CD4-positive, alpha-beta T cell treated with Interleukin-12 subunit alpha and Interleukin-12 subunit beta, for 1 hour (primary cell): ENCODE measurements at regions not wholly inside any gene's neighbourhood (a gene's known extent, or its start where the extent isn't known, plus 50 kb on each side); places are given as distances from the start of the nearest gene placed in this dataset.
"Not testable (repeated sequence)": the region's sequence is repeated elsewhere in the genome, so short reads cannot be mapped to it uniquely, and the experiment has no call there.

ENCODE experiments used
- DNase-seq: peaks from one replicate; pipeline ENCODE4 v3.0.0-alpha.2; 2020

DNA sequence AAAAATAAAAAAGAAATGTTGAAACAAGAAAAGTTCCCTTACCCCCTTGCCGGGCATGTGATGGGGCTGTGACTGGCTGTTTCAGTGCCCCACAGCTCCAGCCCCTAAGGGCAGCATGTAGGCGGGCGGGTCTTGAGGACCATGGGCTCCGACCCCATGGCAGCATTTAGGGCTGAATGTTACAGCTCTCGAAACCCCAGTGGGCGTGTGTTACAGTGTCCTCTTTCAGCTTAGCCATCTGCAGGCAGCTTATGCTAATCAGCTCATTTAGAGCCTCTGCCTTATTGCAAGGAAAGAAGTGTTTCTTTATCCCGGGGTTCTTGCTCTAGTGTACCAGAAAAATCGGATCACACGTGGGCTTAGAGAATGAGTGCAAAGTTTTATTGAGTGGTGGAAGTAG is 497.4 kb upstream of the CYLC2 start:
- DNase-seq, result no peak

DNA sequence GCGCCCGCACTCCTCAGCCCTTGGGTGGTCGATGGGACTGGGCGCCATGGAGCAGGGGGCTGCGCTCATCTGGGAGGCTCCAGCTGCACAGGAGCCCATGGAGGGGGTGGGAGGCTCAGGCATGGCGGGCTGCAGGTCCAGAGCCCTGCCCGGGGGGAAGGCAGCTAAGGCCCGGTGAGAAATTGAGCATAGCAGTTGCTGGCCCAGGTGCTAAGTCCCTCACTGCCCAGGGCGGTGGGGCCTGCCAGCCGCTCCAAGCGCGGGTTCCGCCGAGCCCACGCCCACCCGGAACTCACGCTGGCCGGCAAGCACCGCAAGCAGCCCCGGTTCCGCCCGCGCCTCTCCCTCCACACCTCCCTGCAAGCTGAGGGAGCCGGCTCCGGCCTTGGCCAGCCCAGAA is 508.2 kb upstream of the CYLC2 start:
- DNase-seq, result not testable (repeated sequence)

DNA sequence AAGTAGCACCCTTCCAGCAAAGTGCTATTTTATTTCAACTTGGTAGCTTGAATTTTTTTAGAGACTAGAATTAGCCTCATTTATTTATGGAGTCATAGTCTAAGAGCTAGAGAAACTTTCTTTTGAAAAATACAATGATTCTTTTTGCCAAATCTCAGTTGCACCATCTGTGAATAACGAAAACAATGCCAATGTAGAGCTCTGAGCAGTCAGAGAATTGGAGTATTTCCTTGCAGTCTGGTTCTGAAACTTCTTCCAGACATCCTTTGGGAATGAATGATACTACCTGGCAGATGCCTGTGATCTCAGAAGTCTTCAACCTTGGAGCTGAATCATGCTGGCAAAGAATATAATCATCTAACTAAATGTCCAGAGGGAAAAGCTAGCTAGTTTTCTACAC is 511.5 kb upstream of the CYLC2 start:
- DNase-seq, result no peak

DNA sequence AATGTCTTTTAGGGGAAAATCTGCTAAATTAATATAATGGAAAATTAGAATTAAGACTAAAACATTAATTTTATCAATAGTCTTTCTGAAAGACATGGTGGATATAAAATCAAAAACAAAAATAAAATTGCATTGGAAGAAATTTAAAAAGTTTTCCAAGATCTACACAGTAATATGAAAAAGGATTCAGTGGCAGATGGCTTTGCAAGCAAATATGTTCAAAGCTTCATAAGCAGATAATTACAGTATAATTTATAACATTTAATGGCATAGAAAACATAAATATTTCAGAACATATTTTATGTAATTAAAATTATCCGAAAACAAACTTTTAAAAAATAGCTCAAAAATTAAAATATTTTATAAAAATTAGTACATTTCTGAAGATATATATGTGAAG is 512.4 kb upstream of the CYLC2 start:
- no peak for DNase-seq

DNA sequence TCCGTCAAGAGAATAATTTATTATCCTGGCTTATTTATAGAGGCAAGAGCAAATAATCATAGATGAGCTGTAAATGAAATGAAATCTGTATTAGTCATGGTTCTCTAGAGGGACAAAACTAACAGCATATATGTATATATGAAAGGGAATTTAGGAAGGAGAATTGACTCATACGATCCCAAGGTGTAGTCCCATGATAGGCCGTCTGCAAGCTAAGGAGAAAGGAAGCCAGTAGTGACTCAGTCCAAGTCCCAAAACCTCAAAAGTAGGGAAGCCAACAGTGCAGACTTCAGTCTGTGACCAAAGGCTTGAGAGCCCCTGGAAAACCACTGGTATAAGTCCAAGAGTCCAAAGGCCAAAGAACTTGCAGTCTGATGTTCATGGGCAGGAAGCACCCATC is 515.9 kb upstream of the CYLC2 start:
- DNase-seq, result no peak

DNA sequence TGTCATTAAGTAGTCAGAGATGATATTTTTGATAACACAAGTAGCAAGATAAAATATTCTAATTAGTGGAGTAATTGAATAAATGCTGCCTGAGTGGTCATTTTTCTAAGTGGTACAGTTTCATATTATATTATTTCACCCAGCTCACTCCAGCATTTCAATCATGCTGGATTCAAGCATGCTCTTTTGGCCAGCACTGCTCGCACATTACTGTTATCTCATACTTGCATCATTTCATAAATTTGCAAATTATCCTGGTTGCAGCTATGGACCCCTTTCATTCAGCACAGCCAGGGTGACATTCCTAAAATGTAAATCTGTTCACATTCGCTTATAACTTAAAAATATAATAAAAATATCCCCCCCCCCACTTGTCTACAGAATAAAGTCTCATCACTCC is 520.8 kb upstream of the CYLC2 start:
- no peak for DNase-seq

DNA sequence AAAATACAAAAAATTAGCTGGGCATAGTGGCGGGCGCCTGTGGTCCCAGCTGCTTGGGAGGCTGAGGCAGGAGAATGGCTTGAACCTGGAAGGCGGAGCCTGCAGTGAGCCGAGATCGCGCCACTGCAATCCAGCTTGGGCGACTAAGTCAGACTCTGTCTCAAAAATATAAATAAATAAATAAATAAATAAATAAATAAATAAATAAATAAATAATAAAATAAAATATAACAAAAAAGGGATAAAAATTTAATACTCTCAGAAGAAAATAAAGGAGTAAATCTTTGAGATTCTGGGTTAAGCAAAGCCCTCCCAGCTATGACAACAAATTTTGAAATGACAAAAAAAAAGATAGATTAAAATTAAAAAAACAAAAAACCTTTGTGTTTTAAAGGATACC is 525.7 kb upstream of the CYLC2 start:
- not testable (repeated sequence) for DNase-seq

DNA sequence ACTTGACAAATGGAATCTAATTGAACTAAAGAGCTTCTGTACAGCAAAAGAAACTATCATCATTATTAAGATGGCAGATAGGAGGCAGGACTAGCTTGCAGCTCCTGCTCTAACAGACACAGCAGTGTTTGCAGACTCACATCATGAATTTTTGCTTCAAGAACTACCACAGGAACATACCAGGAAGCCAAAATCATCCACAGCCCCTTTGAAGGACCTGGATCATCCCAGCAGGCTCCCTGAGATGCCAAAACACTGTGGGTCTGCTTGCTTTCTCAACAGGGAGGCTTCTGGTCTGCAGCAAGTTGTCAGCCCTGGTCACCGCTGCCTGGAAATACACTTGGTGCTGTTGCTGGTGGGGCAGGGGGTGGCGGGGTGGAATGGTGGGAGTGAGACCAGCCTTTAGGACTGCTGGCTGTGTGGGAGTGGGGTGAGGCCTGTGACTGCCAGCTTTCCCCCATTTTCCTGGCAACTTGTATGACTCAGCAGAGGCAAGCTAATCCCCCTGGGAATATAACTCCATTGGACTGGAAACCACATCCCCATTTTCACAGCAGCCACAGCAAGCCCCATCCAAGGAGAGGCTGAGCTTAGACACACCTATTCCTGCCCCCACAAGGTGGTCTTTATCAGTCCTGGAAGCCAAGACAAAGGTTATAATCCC is 533.8 kb upstream of the CYLC2 start:
- DNase-seq, result no peak

DNA sequence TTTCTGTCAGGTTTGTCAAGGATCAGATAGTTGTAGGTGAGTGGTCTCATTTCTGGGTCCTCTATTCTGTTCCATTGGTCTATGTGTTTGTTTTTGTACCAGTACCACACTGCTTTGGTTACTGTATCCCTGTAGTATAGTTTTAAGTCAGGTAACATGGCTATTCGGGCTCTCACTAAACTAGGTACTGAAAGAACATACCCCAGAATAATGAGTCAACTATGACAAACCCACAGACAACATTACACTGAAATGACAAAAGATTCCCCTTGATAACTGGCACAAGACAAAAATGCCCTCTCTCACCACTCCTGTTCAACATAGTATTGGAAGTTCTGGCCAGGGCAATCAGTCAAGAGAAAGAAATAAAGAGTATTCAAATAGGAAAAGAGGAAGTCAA is 535.3 kb upstream of the CYLC2 start:
- DNase-seq, result no peak

DNA sequence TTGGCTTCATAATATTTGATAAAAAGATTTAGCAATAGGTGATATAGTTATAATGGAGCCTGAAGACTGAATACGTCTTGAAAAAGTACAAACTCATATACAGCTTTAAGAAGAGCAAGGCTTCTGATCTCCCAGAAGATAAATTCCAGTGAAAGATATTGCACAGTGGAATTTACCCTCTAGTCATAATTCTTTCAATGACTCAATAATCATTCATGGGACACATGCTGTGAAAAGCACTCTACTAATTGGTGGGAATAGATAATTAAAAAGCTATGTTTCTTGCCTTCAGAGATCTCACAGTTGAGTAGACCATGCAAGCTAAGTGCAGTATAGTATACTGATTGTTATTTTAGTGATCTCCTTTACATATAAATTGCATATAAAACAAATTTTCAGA is 538.6 kb upstream of the CYLC2 start:
- no peak for DNase-seq

DNA sequence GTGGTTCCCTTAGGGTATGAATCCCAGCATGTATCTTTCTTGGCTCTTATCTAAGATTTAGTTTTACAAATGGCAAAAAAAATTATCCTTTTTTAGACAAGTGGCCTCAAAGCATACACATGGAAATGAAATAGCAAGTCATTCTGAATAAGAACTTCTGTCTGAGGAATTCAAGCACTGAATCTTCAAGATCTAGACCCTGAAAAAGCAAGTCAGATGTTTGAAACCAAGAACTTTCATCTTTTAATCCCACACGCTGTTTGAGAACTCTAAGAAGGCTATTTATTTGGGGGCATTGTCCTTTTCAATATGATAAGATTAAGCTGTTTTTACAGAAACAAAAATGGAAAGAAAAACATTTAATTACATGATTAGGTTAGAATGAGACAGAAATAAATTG is 549.2 kb upstream of the CYLC2 start:
- DNase-seq, result no peak

DNA sequence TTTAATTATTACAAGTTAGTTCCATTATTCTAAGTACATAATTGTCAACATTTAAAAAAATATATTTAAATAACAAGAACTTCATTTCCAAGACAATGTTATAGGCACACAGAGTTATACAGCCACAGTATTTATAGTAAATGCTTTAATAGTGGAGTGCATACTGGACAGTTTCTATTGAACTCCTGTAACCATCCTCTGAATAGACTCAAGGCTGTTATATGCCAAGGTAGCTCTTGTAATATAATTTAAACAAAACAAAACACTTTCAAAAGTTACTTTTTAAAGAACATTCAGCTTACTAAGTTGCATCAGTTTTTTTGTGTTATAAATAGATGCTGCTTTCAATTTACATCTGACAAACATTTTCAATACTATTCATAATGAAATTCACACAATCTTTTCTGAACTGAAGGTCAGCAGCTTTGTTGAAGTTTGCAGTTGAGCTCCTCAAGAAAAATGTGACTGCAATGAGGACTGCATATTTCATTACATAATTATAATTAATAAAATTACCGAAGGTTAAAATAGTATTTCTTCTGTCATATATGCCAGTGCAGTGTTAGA is 549.9 kb upstream of the CYLC2 start:
- no peak for DNase-seq

DNA sequence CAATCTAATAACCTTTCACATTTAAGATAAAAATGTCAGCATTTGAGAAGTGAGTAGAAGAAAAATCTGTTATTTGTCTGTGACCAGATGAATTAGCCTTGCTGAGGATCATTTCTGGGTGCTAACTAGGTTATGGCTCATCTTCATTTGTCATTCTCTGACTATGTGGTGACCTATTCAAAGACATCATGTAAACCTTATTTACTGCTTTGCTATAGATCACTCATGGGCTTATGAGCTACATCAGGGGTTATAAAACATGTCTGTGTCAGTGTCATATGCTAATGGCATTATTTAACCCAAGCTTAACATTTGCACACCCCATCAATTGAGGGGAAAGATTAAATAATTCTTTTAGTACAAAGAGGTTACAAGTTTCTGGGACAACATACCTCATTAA is 555.5 kb upstream of the CYLC2 start:
- no peak for DNase-seq

DNA sequence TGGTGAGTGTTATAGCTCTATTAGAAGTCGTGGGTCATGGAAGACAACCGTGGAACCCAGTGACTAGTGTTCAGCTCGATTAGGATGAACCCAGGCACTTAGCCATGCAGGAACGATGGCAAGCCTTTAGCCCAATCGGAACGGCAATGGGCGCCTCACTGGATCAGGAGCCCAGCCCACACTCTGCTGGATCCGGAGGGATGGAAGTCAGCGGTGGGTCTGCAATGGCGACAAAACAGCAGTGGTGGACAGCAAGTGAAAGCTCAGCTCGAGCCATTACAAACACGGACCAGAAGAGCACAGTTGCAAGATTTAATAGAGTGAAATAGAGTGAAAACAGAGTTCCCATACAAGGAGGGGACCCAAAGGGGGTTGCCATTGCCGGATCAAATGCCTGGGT is 558.5 kb upstream of the CYLC2 start:
- DNase-seq, result not testable (repeated sequence)

DNA sequence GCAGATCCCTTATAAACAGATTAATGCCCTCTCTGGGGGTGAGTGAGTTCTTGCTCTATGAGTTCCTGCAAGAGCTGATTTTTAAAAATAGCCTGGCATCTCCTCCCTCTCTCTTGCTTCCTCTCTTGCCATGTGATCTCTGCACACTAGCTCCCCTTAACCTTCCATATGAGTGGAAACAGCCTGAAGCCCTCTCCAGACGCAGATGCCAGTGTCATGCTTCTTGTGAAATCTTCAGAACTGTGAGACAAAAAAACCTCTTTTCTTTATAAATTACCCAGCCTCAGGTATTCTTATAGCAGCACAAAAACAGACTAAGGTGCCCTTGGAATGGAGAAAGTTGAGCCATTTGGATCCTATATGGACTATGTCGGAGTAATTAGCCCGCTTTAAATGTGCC is 559.7 kb upstream of the CYLC2 start:
- no peak for DNase-seq

DNA sequence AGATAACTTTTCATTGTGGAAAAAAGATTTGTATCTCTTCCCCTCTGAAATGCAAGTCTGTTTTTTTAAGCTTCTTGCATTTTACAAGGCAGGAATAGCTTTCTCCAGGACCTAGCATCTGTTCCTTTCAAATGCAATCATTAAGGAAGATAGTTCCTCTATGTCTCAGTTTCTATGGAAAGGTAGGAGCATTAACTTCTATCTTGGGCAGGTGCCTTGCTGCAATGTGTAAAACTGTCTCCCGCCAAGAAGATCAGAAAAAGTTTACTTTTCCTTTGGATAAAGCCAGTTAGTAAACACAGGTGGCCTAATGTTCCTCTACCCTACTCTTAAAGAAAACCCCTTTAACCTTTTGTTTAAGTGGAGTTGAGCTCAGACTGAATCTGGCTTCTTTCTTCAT is 560.6 kb upstream of the CYLC2 start:
- DNase-seq, result no peak

DNA sequence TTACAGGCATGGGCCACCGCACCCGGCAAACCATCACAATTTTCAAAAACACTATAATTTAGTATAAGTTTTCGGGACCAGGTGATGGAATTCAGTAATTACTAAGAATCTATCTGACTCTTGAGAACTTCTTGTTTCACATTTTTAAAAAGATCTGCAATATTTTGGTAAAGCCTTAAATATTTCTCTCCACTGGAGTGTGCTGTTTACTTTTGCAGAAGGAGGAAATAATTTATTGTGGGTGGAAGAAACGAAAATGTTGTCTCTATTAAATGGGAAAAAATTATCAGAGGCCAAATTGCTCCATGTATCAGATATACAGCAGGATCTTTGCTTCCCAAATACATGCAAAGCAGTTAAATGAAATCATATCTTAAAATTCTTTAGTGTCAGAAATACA is 566.8 kb upstream of the CYLC2 start:
- DNase-seq, result no peak

DNA sequence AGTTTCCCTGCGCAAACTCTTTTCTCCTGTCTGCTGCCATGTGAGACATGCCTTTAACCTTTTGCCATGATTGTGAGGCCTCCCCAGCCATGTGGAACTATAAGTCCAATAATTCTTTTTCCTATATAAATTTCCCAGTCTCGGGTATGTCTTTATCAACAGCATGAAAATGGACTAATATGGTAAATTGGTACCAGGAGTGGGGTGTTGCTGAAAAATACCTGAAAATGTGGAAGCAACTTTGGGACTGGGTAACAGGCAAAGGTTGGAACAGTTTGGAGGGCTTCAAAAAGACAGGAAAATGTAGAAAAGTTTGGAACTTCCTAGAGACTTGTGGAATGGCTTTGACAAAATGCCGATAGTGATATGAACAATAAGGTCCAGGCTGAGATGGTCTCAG is 578.9 kb upstream of the CYLC2 start:
- DNase-seq, result not testable (repeated sequence)

DNA sequence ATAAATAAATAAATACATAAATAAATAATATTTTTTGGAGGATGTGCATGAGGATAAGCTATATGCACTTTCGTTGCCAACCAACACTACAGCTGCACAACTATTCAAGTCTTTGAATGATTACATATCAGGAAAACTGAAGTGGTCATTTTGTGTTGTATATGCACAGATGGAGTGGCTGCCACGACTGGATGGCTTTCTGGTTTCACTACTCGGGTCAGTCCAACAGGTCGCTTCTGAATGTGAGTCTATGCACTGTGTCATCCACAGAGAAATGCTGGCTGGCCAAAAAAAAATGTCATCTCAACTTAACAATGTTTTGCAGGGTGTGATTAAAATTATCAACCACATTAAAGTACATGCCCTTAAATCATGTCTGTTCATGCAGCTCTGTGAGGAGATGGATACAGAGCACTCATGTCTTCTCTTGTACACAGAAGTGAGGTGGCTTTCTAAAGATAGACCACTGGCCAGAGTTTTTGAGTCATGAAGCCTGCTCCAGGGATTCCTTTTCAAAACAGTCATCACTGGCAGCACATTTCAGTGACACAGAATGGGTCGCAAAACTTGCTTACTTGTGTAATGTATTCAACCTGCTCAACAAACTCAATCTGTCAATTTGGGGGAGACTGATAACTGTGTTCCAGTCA is 589.8 kb upstream of the CYLC2 start:
- no peak for DNase-seq

DNA sequence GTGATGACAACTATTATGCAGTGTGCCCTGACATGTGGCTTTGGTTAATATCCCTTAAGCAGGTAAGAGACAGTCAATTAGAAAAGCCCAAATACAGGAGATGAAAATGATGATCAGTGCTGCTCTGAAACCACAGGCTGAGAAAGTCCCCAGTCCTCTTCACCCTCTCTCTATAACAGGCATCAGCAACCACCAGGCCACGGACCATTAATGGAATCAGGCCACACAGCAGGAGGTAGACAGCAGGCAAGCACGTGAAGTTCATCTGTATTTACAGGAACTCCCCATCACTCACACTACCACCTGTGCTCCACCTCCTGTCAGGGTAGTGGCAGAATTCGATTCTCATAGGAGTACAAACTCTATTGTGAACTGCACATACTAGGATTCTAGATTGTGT is 591.6 kb upstream of the CYLC2 start:
- DNase-seq, result no peak

DNA sequence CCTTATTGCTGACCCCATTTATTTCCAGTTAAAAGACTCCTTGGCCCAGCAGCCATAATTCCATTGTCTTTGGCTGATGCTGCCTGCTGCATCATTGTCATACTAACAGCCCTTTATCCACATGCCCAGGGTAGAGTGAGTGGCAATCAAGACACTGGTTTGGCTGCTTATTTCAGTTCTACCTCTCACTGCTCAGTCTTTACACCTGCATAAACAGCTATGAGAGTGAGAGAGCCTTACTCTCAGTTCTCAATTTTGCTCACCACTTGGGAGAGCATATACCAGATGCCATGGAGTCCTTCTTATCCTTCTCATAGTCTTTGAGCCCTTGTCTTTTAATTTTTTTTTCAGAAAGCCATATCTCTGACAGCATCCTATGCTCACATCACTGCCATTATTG is 596.9 kb upstream of the CYLC2 start:
- DNase-seq, result no peak

DNA sequence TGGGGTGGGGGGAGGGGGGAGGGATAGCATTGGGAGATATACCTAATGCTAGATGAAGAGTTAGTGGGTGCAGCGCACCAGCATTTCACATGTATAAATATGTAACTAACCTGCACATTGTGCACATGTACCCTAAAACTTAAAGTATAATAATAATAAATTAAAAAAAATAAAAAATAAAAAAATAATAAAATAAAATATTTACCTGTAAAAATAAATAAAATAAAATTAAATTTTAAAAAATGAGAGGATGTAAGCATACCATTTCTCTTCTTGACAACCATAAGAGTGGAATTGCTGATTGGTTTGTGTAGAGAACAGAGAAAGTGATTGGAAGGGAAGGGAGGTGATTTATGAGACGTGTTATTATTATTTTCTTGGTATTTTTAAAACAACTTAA is 609.5 kb upstream of the CYLC2 start:
- not testable (repeated sequence) for DNase-seq

DNA sequence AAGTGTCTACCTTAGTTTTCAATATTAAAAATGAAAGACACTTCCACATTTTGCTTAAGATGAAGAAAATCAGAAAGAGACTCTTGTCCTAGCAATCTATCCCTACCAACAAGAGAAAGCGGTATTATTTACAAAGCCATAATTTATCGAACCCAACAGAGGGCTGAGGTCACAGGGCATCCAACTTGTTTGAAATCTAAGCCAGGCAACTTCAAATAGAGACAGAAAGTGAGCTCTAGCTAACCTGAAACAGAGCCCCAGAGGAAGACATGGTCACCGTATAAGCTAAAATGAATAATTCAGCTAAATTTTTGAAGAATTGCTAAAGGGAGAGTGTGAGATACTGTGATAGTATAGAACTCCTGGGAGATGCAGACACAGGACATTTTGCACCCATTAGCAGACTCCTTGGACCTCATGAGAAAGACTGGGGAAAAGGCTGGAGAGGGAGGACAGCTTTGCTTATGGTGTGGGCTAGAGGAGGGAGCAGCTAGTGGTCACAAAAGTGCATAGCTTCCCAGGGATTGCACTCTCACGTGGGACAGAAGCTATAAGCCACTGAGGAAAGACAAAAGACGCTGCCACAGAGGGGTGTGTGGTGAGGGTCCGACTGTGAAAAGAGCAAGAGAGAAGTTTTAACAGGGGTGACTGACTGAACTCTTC is 624.2 kb upstream of the GRIN3A start:
- no peak for DNase-seq

DNA sequence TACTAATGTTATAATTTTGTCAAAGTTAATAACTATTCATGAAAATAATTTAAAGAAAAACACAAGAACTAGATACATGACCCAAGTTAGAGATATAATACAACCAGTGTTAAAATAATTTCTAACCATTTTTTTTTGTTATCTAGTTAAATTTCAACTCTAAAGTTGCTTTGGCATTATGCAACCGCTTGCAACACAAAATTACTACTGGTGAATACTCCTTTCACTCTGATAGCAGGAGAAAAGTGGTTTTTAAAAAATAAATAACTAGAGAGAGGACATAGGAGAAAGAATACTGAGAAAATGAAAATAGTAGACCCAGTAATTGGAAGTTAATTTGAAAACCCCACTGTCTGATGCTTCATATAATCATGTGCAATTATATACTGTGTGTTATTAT is 622.4 kb upstream of the GRIN3A start:
- DNase-seq, result no peak
